Tibial artery (tissue), 4 donors: ENCODE measurements at regions not wholly inside any gene's neighbourhood (a gene's known extent, or its start where the extent isn't known, plus 50 kb on each side); places are given as distances from the start of the nearest gene placed in this dataset.

ENCODE experiments used
- DNase-seq, 2 donors: peaks; one replicate each; pipeline ENCODE4 v3.0.0-alpha.2; 2019
- H3K27ac ChIP-seq, 2 donors: fragments of 200-600 bp; sonication (generic) in 1 of 2; 1 replicate in 1 of 2; 2 replicates in 1 of 2; pipeline ENCODE4 v1.5.1; 2018 to 2019; ENCODE audit warnings: mild to moderate bottlenecking in 1 of 2
- H3K27me3 ChIP-seq, 2 donors: fragments of 200-600 bp; sonication (generic) in 1 of 2; one replicate each; pipeline versions ENCODE4 v1.5.1 to v1.6.0; 2016 to 2019
- H3K36me3 ChIP-seq, 3 donors: fragments of 200-600 bp; sonication (generic) in 2 of 3; one replicate each; pipeline ENCODE4 v1.5.1; 2016 to 2019; ENCODE audit warnings: mild to moderate bottlenecking in 2 of 3
- H3K4me1 ChIP-seq, 4 donors: fragments of 200-600 bp; sonication (generic) in 2 of 4; 1 replicate in 3 of 4; 2 replicates in 1 of 4; pipeline ENCODE4 v1.5.1; 2016 to 2019
- H3K4me3 ChIP-seq, 2 donors: fragments of 200-600 bp; sonication (generic) in 1 of 2; 1 replicate in 1 of 2; 2 replicates in 1 of 2; pipeline ENCODE4 v1.5.1; 2018 to 2019; ENCODE audit warnings: mild to moderate bottlenecking in 2 of 2
- H3K9me3 ChIP-seq, 3 donors: fragments of 200-600 bp; sonication (generic) in 1 of 3; one replicate each; pipeline ENCODE4 v1.5.1; 2016 to 2019
- intact Hi-C: fragments of 100-400 bp; cut with DNase I; formaldehyde crosslinking; loops from one replicate; pipeline ENCODE4 v1.15.0; 2023; ENCODE audit warnings: low total_unique reads
- TF ChIP-seq, protein P1 (sequence below), 2 experiments: fragments of 200-600 bp in 1 of 2; fragments of 450-650 bp in 1 of 2; IDR thresholded peaks; one replicate each; pipeline ENCODE4 v1.5.1; 2017 to 2019; ENCODE audit warnings: antibody characterized with exemption in 2 of 2, mild to moderate bottlenecking in 1 of 2, moderate library complexity in 1 of 2

DNA sequence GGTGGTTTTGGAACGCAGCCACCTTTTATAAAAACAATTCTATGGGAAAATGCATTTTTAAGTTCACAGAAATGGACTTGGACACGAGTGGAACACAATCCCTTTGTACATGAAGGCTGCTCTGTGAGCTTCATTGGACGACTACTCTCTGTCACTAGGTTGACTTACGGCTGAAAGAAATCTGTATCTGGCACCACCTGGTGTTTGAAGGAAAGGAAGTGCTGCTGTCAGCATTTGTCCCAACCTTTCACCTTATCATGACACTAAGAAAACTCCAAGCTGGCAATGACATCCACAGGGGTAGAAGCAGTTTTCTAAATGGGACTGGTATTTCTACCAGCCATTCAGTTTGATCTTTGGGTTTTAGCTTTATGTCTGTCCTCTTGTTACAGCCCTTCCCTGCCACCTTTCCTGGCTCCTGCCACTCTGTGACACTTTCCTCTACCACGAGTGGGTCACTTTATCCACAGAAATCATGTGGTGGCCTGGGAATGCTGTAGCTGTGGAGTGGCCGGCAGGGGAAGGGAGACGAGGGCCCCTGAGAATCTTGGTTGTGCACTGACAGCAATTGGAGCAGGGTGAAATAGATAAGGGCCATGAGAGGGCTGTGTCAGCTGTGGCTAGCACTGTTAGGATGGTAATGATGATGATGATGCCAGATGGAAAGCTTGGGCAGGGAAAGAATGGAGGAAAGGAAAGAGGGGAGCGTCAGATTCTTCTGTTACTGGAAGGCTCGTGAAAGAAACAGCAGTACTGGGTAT lies 85.2 kb downstream of the TBX19 start:
- no peaks in the 10 kb centered on the region for H3K4me1 ChIP-seq
- H3K27ac ChIP-seq, result no peak overlapping the region
- TF ChIP-seq, protein P1, sequence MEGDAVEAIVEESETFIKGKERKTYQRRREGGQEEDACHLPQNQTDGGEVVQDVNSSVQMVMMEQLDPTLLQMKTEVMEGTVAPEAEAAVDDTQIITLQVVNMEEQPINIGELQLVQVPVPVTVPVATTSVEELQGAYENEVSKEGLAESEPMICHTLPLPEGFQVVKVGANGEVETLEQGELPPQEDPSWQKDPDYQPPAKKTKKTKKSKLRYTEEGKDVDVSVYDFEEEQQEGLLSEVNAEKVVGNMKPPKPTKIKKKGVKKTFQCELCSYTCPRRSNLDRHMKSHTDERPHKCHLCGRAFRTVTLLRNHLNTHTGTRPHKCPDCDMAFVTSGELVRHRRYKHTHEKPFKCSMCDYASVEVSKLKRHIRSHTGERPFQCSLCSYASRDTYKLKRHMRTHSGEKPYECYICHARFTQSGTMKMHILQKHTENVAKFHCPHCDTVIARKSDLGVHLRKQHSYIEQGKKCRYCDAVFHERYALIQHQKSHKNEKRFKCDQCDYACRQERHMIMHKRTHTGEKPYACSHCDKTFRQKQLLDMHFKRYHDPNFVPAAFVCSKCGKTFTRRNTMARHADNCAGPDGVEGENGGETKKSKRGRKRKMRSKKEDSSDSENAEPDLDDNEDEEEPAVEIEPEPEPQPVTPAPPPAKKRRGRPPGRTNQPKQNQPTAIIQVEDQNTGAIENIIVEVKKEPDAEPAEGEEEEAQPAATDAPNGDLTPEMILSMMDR (IDR thresholded peaks at IDR 0.05), result no peak
- intact Hi-C loops, result no loop called here
- H3K36me3 ChIP-seq, result no peaks in the 10 kb centered on the region
- no peak overlapping the region for H3K4me3 ChIP-seq
- no peaks in the 10 kb centered on the region for H3K27me3 ChIP-seq
- H3K9me3 ChIP-seq, result no peaks in the 10 kb centered on the region
- no peak for DNase-seq
